ENCODE measurements at regions not wholly inside any gene's neighbourhood (a gene's known extent, or its start where the extent isn't known, plus 50 kb on each side); places are given as distances from the start of the nearest gene placed in this dataset.

- no peak overlapping the region for H3K4me3 ChIP-seq (replicated peaks in 1 of 3; ENCODE audit: low read depth in 2 of 3, low read length in 3 of 3)
- peaks cover 0 to 4% (median 3%) of the 10 kb centered on the region in 3 donors for H3K27me3 Mint-ChIP-seq (ENCODE audit: low read depth in 3 of 3)
- no peak overlapping the region for H2AFZ ChIP-seq (ENCODE audit: insufficient read depth, low read depth, low read length, poor library complexity, severe bottlenecking)
- H3K4me1 ChIP-seq (ENCODE audit: control insufficient read depth in 1 of 2, insufficient read depth in 2 of 2, low read length in 2 of 2), result peaks cover 10 to 11% of the 10 kb centered on the region in 2 donors
- H4K20me1 ChIP-seq (ENCODE audit: insufficient read depth, low read length), result no peaks in the 10 kb centered on the region
- peaks cover 10% of the 10 kb centered on the region for H3K4me1 Mint-ChIP-seq
- no peak for TF ChIP-seq CTCF (IDR thresholded peaks at IDR 0.05)
- H3K4me2 ChIP-seq (replicated peaks; ENCODE audit: extremely low read depth, low read length, poor library complexity, severe bottlenecking), result no peak overlapping the region
- no peaks in the 10 kb centered on the region for H3K36me3 Mint-ChIP-seq
- H3K36me3 ChIP-seq (replicated peaks in 1 of 2; ENCODE audit: control insufficient read depth in 1 of 2, insufficient read depth in 2 of 2, low read length in 2 of 2), result no peaks in the 10 kb centered on the region
- H3K27me3 ChIP-seq (ENCODE audit: control insufficient read depth in 2 of 2, insufficient read depth in 2 of 2, low read length in 2 of 2), result no peaks in the 10 kb centered on the region
- H3K9me3 Mint-ChIP-seq, result peaks cover 0 to 3% (median 2%) of the 10 kb centered on the region in 7 donors
- H3K9ac ChIP-seq (ENCODE audit: insufficient read depth, low read length, poor library complexity, severe bottlenecking), result no peak overlapping the region
- peak overlapping the region in 1 of 2 donors; percentile 2 for H3K4me3 Mint-ChIP-seq
- DNase-seq, result no peak
- H3K79me2 ChIP-seq (ENCODE audit: insufficient read depth, low read length), result no peaks in the 10 kb centered on the region
- no peak overlapping the region for H3K27ac ChIP-seq (ENCODE audit: low read depth in 1 of 2, low read length in 2 of 2)
- no peaks in the 10 kb centered on the region for H3K9me3 ChIP-seq (replicated peaks in 1 of 2; ENCODE audit: control insufficient read depth in 1 of 2, insufficient read depth in 1 of 2, low read length in 2 of 2)
- 100% methylated on average over 1 of the region's 5 CpGs for whole genome bisulfite sequencing (ENCODE audit: insufficient coverage)
- no peak overlapping the region for H3K27ac Mint-ChIP-seq
- intact Hi-C loops (cut with micrococcal nuclease), result no loop called here
Measured at GRCh38 chr11:115890500-115890899, 386.3 kb upstream of the CADM1 start.

GRCh38 chr11:115889712-115890111, 385.5 kb upstream of the CADM1 start:
- no peaks in the 10 kb centered on the region for H4K20me1 ChIP-seq (ENCODE audit: insufficient read depth, low read length)
- H3K27me3 Mint-ChIP-seq (ENCODE audit: low read depth in 3 of 3), result peaks cover 0 to 4% (median 3%) of the 10 kb centered on the region in 3 donors
- no peak overlapping the region for H3K4me3 ChIP-seq (replicated peaks in 1 of 3; ENCODE audit: low read depth in 2 of 3, low read length in 3 of 3)
- peaks cover 13% of the 10 kb centered on the region for H3K4me1 Mint-ChIP-seq
- no peak overlapping the region for H3K9ac ChIP-seq (ENCODE audit: insufficient read depth, low read length, poor library complexity, severe bottlenecking)
- H3K36me3 Mint-ChIP-seq, result no peaks in the 10 kb centered on the region
- peaks cover 0 to 3% (median 2%) of the 10 kb centered on the region in 7 donors for H3K9me3 Mint-ChIP-seq
- intact Hi-C loops (cut with micrococcal nuclease), result no loop called here
- no peaks in the 10 kb centered on the region for H3K36me3 ChIP-seq (replicated peaks in 1 of 2; ENCODE audit: control insufficient read depth in 1 of 2, insufficient read depth in 2 of 2, low read length in 2 of 2)
- no peaks in the 10 kb centered on the region for H3K27me3 ChIP-seq (ENCODE audit: control insufficient read depth in 2 of 2, insufficient read depth in 2 of 2, low read length in 2 of 2)
- H3K79me2 ChIP-seq (ENCODE audit: insufficient read depth, low read length), result no peaks in the 10 kb centered on the region
- 80% methylated on average over 1 of the region's 6 CpGs for WGBS (ENCODE audit: insufficient coverage)
- H3K4me3 Mint-ChIP-seq, result no peak overlapping the region
- H3K4me1 ChIP-seq (ENCODE audit: control insufficient read depth in 1 of 2, insufficient read depth in 2 of 2, low read length in 2 of 2), result peaks cover 10 to 11% of the 10 kb centered on the region in 2 donors
- H3K9me3 ChIP-seq (replicated peaks in 1 of 2; ENCODE audit: control insufficient read depth in 1 of 2, insufficient read depth in 1 of 2, low read length in 2 of 2), result no peaks in the 10 kb centered on the region
- no peak overlapping the region for H3K27ac Mint-ChIP-seq
- no peak overlapping the region for H3K4me2 ChIP-seq (replicated peaks; ENCODE audit: extremely low read depth, low read length, poor library complexity, severe bottlenecking)
- H3K27ac ChIP-seq (ENCODE audit: low read depth in 1 of 2, low read length in 2 of 2), result no peak overlapping the region
- TF ChIP-seq CTCF (IDR thresholded peaks at IDR 0.05), result no peak
- no peak for DNase-seq
- H2AFZ ChIP-seq (ENCODE audit: insufficient read depth, low read depth, low read length, poor library complexity, severe bottlenecking), result no peak overlapping the region

All from CD14-positive monocyte (primary cell).